H1 (cell line): ENCODE measurements at regions not wholly inside any gene's neighbourhood (a gene's known extent, or its start where the extent isn't known, plus 50 kb on each side); places are given as distances from the start of the nearest gene placed in this dataset.
A peak's percentile ranks its signal among the peaks of the same experiment; 100 is the strongest.
"Not testable (repeated sequence)": the region's sequence is repeated elsewhere in the genome, so short reads cannot be mapped to it uniquely, and the experiment has no call there.

Source experiments
- CTCF ChIA-PET: fragments of 300-600 bp; sonication (Branson Sonifier 250); formaldehyde crosslinking; loops from one replicate; lab custom pipeline; 2021; ENCODE audit not compliant: partially characterized antibody; lab: Charles Lee
- POLR2A ChIA-PET: fragments of 300-600 bp; sonication (Branson Sonifier 250); formaldehyde crosslinking; loops from one replicate; lab custom pipeline; 2021; ENCODE audit warnings: inconsistent platforms; ENCODE audit not compliant: partially characterized antibody; lab: Charles Lee
- DNase-seq, 2 experiments: peaks; one replicate each; pipeline versions ENCODE4 v3.0.0 to v3.0.0-alpha.2; 2010 to 2022; ENCODE audit warnings: low spot score in 2 of 2, low read depth in 1 of 2, mixed read lengths in 1 of 2
- FAIRE-seq: peaks from 2 replicates; lab custom pipeline; 2011; peaks lifted over from hg19 to GRCh38; lab: Jason Lieb, UNC
- H2AFZ ChIP-seq: 2 replicates; pipeline ENCODE4 v1.8.1; 2012; ENCODE audit warnings: low read length, inconsistent platforms
- H2AK5ac ChIP-seq: 2 replicates; pipeline ENCODE4 v1.6.1; 2013; ENCODE audit warnings: low read depth, low read length
- H2BK120ac ChIP-seq: replicated peaks from 2 replicates; pipeline ENCODE3; 2013; ENCODE audit warnings: low read depth, low read length, inconsistent platforms
- H2BK12ac ChIP-seq: 2 replicates; pipeline ENCODE4 v1.6.1; 2013; ENCODE audit warnings: low read depth, low read length
- H2BK15ac ChIP-seq: 2 replicates; pipeline ENCODE4 v1.6.1; 2013; ENCODE audit warnings: low read length
- H2BK20ac ChIP-seq: 2 replicates; pipeline ENCODE4 v1.6.1; 2013; ENCODE audit warnings: low read length
- H2BK5ac ChIP-seq: 2 replicates; pipeline ENCODE4 v1.6.1; 2013; ENCODE audit warnings: low read depth, low read length
- H3K14ac ChIP-seq: 2 replicates; pipeline ENCODE4 v1.6.1; 2013; ENCODE audit warnings: inconsistent platforms; ENCODE audit not compliant: insufficient read length
- H3K18ac ChIP-seq: 2 replicates; pipeline ENCODE4 v1.6.1; 2013; ENCODE audit warnings: low read length; ENCODE audit errors: extremely low read depth
- H3K23ac ChIP-seq: 2 replicates; pipeline ENCODE4 v1.6.1; 2013; ENCODE audit warnings: inconsistent platforms; ENCODE audit not compliant: insufficient read length
- H3K23me2 ChIP-seq: 2 replicates; pipeline ENCODE4 v1.6.1; 2013; ENCODE audit warnings: low read depth, low read length
- H3K27ac ChIP-seq: 2 replicates; pipeline ENCODE4 v1.6.1; 2011; ENCODE audit warnings: low read depth, low read length, inconsistent platforms
- H3K27me3 ChIP-seq, 4 experiments: replicated peaks in 1 of 4; 1 replicate in 1 of 4; 2 replicates in 3 of 4; pipeline versions ENCODE4 v1.6.1 to v1.8.1; 2011 to 2013; ENCODE audit warnings: low read length in 3 of 4, mild to moderate bottlenecking in 3 of 4, inconsistent platforms in 2 of 4, mixed read lengths in 2 of 4, moderate library complexity in 1 of 4; ENCODE audit not compliant: control insufficient read depth in 3 of 4, insufficient read depth in 3 of 4; ENCODE audit errors: extremely low read depth in 1 of 4
- H3K36me3 ChIP-seq, 4 experiments: 2 replicates each; pipeline versions ENCODE4 v1.6.1 to v1.8.1; 2011 to 2013; ENCODE audit warnings: mild to moderate bottlenecking in 4 of 4, low read length in 3 of 4, moderate library complexity in 2 of 4, control low read depth in 1 of 4, inconsistent platforms in 1 of 4; ENCODE audit not compliant: insufficient read depth in 4 of 4, control insufficient read depth in 2 of 4
- H3K4ac ChIP-seq: replicated peaks from 2 replicates; pipeline ENCODE3; 2013; ENCODE audit warnings: low read length, low read depth, mixed read lengths, inconsistent platforms; ENCODE audit not compliant: insufficient read length
- H3K4me1 ChIP-seq, 4 experiments: replicated peaks in 1 of 4; 1 replicate in 1 of 4; 2 replicates in 3 of 4; pipeline versions ENCODE4 v1.6.1 to v1.8.1; 2011 to 2013; ENCODE audit warnings: low read length in 3 of 4, inconsistent platforms in 2 of 4, mixed read lengths in 1 of 4; ENCODE audit not compliant: insufficient read depth in 4 of 4, control insufficient read depth in 3 of 4
- H3K4me2 ChIP-seq, 2 experiments: 2 replicates each; pipeline versions ENCODE4 v1.6.1 to v1.8.1; 2011 to 2013; ENCODE audit warnings: low read depth in 2 of 2, low read length in 2 of 2, control low read depth in 1 of 2, inconsistent platforms in 1 of 2, mild to moderate bottlenecking in 1 of 2; ENCODE audit not compliant: insufficient read depth in 1 of 2
- H3K4me3 ChIP-seq, 4 experiments: fragments of 200-600, 300-600 bp in 1 of 4; sonication (generic), shearing (Covaris generic), sonication (Bioruptor Twin) in 1 of 4; 2 replicates each; pipeline versions ENCODE4 v1.5.1 to v1.8.1; 2011 to 2016; ENCODE audit warnings: low read length in 4 of 4, low read depth in 3 of 4, control low read depth in 2 of 4, inconsistent platforms in 2 of 4, mild to moderate bottlenecking in 2 of 4, mixed read lengths in 1 of 4, moderate library complexity in 1 of 4; ENCODE audit not compliant: insufficient read depth in 2 of 4; ENCODE audit errors: extremely low read depth in 1 of 4
- H3K56ac ChIP-seq: replicated peaks from 2 replicates; pipeline ENCODE3; 2013; ENCODE audit warnings: low read depth, mild to moderate bottlenecking, mixed read lengths, low read length, inconsistent platforms; ENCODE audit not compliant: insufficient read length
- H3K79me1 ChIP-seq: 2 replicates; pipeline ENCODE4 v1.6.1; 2013; ENCODE audit warnings: low read depth, low read length, control low read depth
- H3K79me2 ChIP-seq, 2 experiments: 2 replicates each; pipeline versions ENCODE4 v1.6.1 to v1.8.1; 2012 to 2013; ENCODE audit warnings: low read length in 2 of 2, mild to moderate bottlenecking in 2 of 2, inconsistent platforms in 1 of 2; ENCODE audit not compliant: insufficient read depth in 2 of 2, control insufficient read depth in 1 of 2
- H3K9ac ChIP-seq, 4 experiments: replicated peaks in 1 of 4; 1 replicate in 1 of 4; 2 replicates in 3 of 4; pipeline versions ENCODE4 v1.6.1 to v1.8.1; 2011 to 2013; ENCODE audit warnings: low read depth in 3 of 4, low read length in 3 of 4, control low read depth in 2 of 4, mild to moderate bottlenecking in 2 of 4, moderate library complexity in 2 of 4, inconsistent platforms in 1 of 4; ENCODE audit errors: extremely low read depth in 1 of 4
- H3K9me3 ChIP-seq, 2 experiments: 2 replicates each; pipeline versions ENCODE4 v1.6.1 to v1.8.1; 2012 to 2013; ENCODE audit warnings: mild to moderate bottlenecking in 2 of 2, moderate library complexity in 2 of 2, control low read depth in 1 of 2, inconsistent platforms in 1 of 2, low read depth in 1 of 2, low read length in 1 of 2, mixed read lengths in 1 of 2; ENCODE audit not compliant: insufficient read depth in 2 of 2
- H4K20me1 ChIP-seq, 2 experiments: replicated peaks in 1 of 2; 2 replicates each; pipeline versions ENCODE3 to v1.8.1; 2011 to 2013; ENCODE audit warnings: inconsistent platforms in 2 of 2, low read length in 2 of 2, mild to moderate bottlenecking in 1 of 2; ENCODE audit not compliant: insufficient read depth in 2 of 2, control insufficient read depth in 1 of 2
- H4K5ac ChIP-seq: 2 replicates; pipeline ENCODE4 v1.6.1; 2013; ENCODE audit warnings: low read length, low read depth, mixed read lengths, inconsistent platforms; ENCODE audit not compliant: insufficient read length
- H4K8ac ChIP-seq: 2 replicates; pipeline ENCODE4 v1.8.0; 2013; ENCODE audit warnings: mild to moderate bottlenecking, moderate library complexity, low read length, inconsistent platforms; ENCODE audit not compliant: insufficient read depth; ENCODE audit errors: extremely low read depth
- H4K91ac ChIP-seq: replicated peaks from 2 replicates; pipeline ENCODE3; 2013; ENCODE audit warnings: low read length, mixed read lengths, inconsistent platforms; ENCODE audit not compliant: insufficient read length
- ASH2L ChIP-seq: fragments of 200-600, 300-600 bp; sonication (generic); IDR thresholded peaks from one replicate; pipeline ENCODE4 v1.7.1; 2017; ENCODE audit warnings: low read length
- KDM5A ChIP-seq: fragments of 200-600 bp; IDR thresholded peaks from 2 replicates; pipeline ENCODE4 v1.7.1; 2012; ENCODE audit warnings: mild to moderate bottlenecking, low read length, inconsistent platforms, mixed read lengths
- PHF8 ChIP-seq: fragments of 200-600 bp; sonication (generic); conservative IDR thresholded peaks from 2 replicates; pipeline ENCODE4 v1.7.1; 2012; ENCODE audit warnings: low read depth, mild to moderate bottlenecking, inconsistent platforms, low read length, moderate library complexity
- POLR2A ChIP-seq, 2 experiments: IDR thresholded peaks; 1 replicate in 1 of 2; 2 replicates in 1 of 2; pipeline ENCODE4 v1.6.1; 2011; ENCODE audit warnings: low read depth in 2 of 2, low read length in 2 of 2, mild to moderate bottlenecking in 2 of 2; ENCODE audit errors: control extremely low read depth in 1 of 2
- POLR2AphosphoS5 ChIP-seq: IDR thresholded peaks from 2 replicates; pipeline ENCODE4 v1.6.1; 2011; ENCODE audit warnings: low read depth, low read length
- TAF1 ChIP-seq: IDR thresholded peaks from 2 replicates; pipeline ENCODE4 v1.6.1; 2011; ENCODE audit warnings: mild to moderate bottlenecking, low read depth, low read length
- TBP ChIP-seq: IDR thresholded peaks from 2 replicates; pipeline ENCODE4 v1.6.1; 2011; ENCODE audit warnings: low read depth, low read length, improper control_type of control experiment
- YY1 ChIP-seq: IDR thresholded peaks from 2 replicates; pipeline ENCODE4 v1.6.1; 2011; ENCODE audit warnings: low read depth, mild to moderate bottlenecking, low read length
- WGBS, 2 experiments: shearing (Covaris generic) in 1 of 2; methylation state at CpG; one replicate each; pipeline versions ENCODE4 v1.1.6 to v1.1.7; 2013 to 2015; ENCODE audit warnings: low lambda C conversion rate in 2 of 2, mixed read lengths in 2 of 2, inconsistent platforms in 1 of 2, low coverage in 1 of 2, missing lambda C conversion rate in 1 of 2; ENCODE audit not compliant: insufficient replicate concordance in 2 of 2, insufficient coverage in 1 of 2, insufficient read length in 1 of 2; ENCODE audit errors: extremely low coverage in 1 of 2, missing lambda C conversion rate in 1 of 2; 5-methylcytosine and 5-hydroxymethylcytosine counted together

GRCh38 chr17:30731210-30732132, 93.0 kb downstream of the CRLF3 start:
- H2BK5ac ChIP-seq = peak overlapping the region; percentile 93
- H2AK5ac ChIP-seq, H3K23me2 ChIP-seq, H4K91ac ChIP-seq, H3K79me1 ChIP-seq, H3K9me3 ChIP-seq, H2BK12ac ChIP-seq, H2BK120ac ChIP-seq, H3K27me3 ChIP-seq, H2BK20ac ChIP-seq, FAIRE-seq, H3K4ac ChIP-seq, CTCF ChIA-PET, H2BK15ac ChIP-seq, H3K23ac ChIP-seq, H2AFZ ChIP-seq, H3K4me1 ChIP-seq, H3K36me3 ChIP-seq: not testable (repeated sequence)
- peak overlapping the region; percentile 58 to 83 for H3K4me2 ChIP-seq
- TF ChIP-seq POLR2A (IDR thresholded peaks at IDR 0.05; ENCODE audit: control extremely low read depth in 1 of 2, low read depth in 2 of 2, low read length in 2 of 2) (peak; percentile 85 to 87), TBP (peak; percentile 57), POLR2AphosphoS5 (peak; percentile 93), YY1 (0 out of 2 replicates have a peak, but pooled peaks have one; percentile 21), PHF8 (peak; percentile 87), ASH2L (peak; percentile 66), TAF1 (peak; percentile 82), KDM5A (0 out of 2 replicates have a peak, but pooled peaks have one; percentile 33)
- H3K27ac ChIP-seq = peak overlapping the region; percentile 92
- POLR2A ChIA-PET = interaction anchor here (0.7 to 1.0 kb wide), 3 partner anchors 10 to 20 kb away, joined by 3 to 4 read pairs (median 3); no protein-coding TSS in a partner anchor
- H3K79me2 ChIP-seq = peaks cover 8 to 69% of the 10 kb centered on the region in 2 experiments; a peak in 3 of 4 replicates
- H4K8ac ChIP-seq = peak overlapping the region; percentile 99; the same call in 1 of the 2 replicates
- H3K9ac ChIP-seq = peak overlapping the region; percentile 85 to 93 (median 90)
- peak overlapping the region; percentile 46 for H3K56ac ChIP-seq
- 0% methylated on average over 50 of the region's 87 CpGs; no CpG with 5 or more reads in 1 of the 2 experiments for WGBS, 2 experiments
- H4K20me1 ChIP-seq = peaks cover 6 to 12% of the 10 kb centered on the region in 2 experiments
- H3K18ac ChIP-seq = peak overlapping the region; percentile 86
- peak in 1 of 2 experiments; percentile 89 for DNase-seq
- H3K14ac ChIP-seq = peak overlapping the region; percentile 88
- H3K4me3 ChIP-seq = peak overlapping the region; percentile 51 to 88 (median 76)
- peak overlapping the region; percentile 99 for H4K5ac ChIP-seq
